Keratinocyte (primary cell): ENCODE measurements at regions not wholly inside any gene's neighbourhood (a gene's known extent, or its start where the extent isn't known, plus 50 kb on each side); places are given as distances from the start of the nearest gene placed in this dataset.

ENCODE experiments used
- CTCF ChIP-seq, 3 experiments: IDR thresholded peaks in 1 of 3; conservative IDR thresholded peaks in 1 of 3; optimal IDR thresholded peaks in 1 of 3; 2 replicates in 2 of 3; 3 replicates in 1 of 3; pipeline versions ENCODE3 to v1.5.1; 2011; ENCODE audit warnings: low read length in 3 of 3, mild to moderate bottlenecking in 3 of 3, moderate library complexity in 2 of 3, control low read depth in 1 of 3, inconsistent platforms in 1 of 3; ENCODE audit not compliant: insufficient read depth in 2 of 3; ENCODE audit errors: extremely low read depth in 1 of 3
- EZH2 ChIP-seq: IDR thresholded peaks from one replicate; pipeline ENCODE4 v1.6.1; 2012; ENCODE audit warnings: inconsistent platforms, mild to moderate bottlenecking, low read length, moderate library complexity

- TF ChIP-seq CTCF (optimal IDR thresholded peaks at IDR 0.05 in 1 of 3, IDR thresholded peaks at IDR 0.05 in 1 of 3, conservative IDR thresholded peaks at IDR 0.05 in 1 of 3; ENCODE audit: extremely low read depth in 1 of 3, insufficient read depth in 2 of 3, low read length in 3 of 3) (no peak), EZH2 (no peak)
Observed at GRCh38 chr4:20158195-20158594, 93.5 kb upstream of the SLIT2 start.
